HG03457 (cell line): ENCODE measurements at regions not wholly inside any gene's neighbourhood (a gene's known extent, or its start where the extent isn't known, plus 50 kb on each side); places are given as distances from the start of the nearest gene placed in this dataset.
"Not testable (repeated sequence)": the region's sequence is repeated elsewhere in the genome, so short reads cannot be mapped to it uniquely, and the experiment has no call there.

Source experiments
- ATAC-seq: cut with Tn5 transposase; IDR thresholded peaks from one replicate; pipeline ENCODE4 v1.9.1; 2021; ENCODE audit warnings: moderate number of reproducible peaks; ENCODE audit not compliant: unreplicated experiment

GRCh38 chr11:39462506-39462905, 1996.9 kb downstream of the LRRC4C start:
- ATAC-seq: no peak

- no peak for ATAC-seq
Measured at GRCh38 chr11:39461066-39461465, 1998.4 kb downstream of the LRRC4C start.

GRCh38 chr11:39459606-39460005, 1999.8 kb downstream of the LRRC4C start:
- ATAC-seq: no peak

- no peak for ATAC-seq
Measured at GRCh38 chr11:39458481-39458880, 2001.0 kb downstream of the LRRC4C start.

DNA sequence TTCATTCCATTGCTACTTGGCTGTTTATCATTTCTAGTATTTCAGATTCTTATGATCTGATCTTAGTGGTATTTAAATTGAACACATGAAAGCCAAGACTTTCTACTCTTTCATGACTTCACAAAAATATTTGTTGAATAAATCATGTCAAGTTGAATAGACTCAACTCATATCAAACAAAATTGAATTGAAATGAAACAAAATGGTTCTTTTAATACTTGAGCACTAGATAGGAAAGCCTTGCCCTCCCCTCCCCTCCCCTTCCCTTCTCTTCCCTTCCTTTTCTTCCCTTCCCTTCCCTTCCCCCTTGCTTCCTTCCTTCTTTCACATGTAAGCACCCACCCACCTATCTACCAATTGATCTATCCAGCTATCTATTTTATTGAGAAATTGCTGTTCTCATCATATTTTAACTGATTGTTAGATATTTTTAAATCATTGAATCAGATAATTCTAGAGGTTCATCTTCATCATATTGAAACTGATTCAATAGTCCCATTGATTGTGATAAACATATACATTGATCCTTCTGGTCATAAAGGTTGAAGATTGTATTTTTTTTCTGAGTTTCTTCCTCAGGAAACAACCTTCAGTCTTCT, 2015.9 kb downstream of the LRRC4C start:
- ATAC-seq: no peak

- no peak for ATAC-seq
Measured at GRCh38 chr11:39442177-39442576, 2017.3 kb downstream of the LRRC4C start.

GRCh38 chr11:39435641-39436040, 2023.8 kb downstream of the LRRC4C start:
- no peak for ATAC-seq

GRCh38 chr11:39434466-39434865, 2025.0 kb downstream of the LRRC4C start:
- no peak for ATAC-seq

DNA sequence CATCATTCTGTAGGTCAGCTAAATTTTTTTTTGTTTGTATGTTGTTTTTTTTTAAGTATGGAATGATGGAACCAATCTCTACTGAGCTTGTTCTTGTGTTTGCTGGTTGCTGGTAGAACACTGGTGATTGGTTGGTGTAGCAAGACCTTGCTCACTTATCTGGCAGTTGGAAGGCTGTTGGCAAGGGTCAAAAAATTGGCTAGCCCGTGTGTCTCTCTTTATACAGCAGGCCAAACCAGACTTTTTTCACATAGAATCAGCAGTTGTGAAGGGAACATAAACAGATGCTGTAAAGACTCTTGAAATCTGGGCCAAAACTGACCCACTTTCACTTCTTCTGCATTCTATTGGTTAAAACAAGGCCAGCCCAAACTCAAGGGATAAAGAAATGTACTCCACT, 2026.5 kb downstream of the LRRC4C start:
- no peak for ATAC-seq

GRCh38 chr11:39425226-39425625, 2034.2 kb downstream of the LRRC4C start:
- no peak for ATAC-seq

DNA sequence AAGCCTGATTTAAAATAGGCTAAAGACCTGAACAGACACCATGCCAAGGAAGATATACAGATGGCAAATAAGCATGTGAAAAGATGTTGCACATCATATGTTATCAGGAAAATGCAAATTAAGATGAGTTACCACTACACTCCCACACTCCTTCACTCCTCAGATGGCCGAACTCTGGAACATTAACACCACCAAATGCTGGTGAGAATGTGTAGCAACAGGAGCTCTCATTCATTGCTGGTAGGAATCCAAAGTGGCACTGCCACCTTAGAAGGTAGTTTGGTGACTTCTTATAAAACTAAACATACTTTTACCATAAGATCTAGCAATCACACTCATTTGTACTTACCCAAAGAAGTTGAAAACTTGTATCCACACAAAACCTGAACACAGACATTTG, 2047.3 kb downstream of the LRRC4C start:
- ATAC-seq: no peak

GRCh38 chr11:39385911-39386310, 2073.5 kb downstream of the LRRC4C start:
- no peak for ATAC-seq

GRCh38 chr11:39374963-39375698, 2084.3 kb downstream of the LRRC4C start:
- no peak for ATAC-seq

DNA sequence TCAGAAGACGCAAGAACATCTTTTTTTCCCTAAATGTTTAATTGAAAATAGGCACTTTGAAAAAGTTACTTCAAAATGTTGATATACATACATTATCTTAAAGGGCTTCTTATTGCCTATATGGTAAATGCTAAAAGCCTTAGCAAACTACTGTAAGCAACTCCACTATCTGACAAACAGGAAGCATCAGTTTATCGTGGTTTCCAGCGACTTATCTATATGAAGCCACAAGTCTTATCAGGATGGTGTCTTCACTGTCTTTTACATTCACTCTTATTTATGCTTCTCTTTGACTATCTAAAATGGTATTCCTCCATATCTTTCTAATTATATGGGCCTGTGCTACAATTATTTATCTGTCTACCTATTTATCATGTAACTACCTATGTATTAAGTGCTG, 2091.9 kb downstream of the LRRC4C start:
- ATAC-seq: no peak

DNA sequence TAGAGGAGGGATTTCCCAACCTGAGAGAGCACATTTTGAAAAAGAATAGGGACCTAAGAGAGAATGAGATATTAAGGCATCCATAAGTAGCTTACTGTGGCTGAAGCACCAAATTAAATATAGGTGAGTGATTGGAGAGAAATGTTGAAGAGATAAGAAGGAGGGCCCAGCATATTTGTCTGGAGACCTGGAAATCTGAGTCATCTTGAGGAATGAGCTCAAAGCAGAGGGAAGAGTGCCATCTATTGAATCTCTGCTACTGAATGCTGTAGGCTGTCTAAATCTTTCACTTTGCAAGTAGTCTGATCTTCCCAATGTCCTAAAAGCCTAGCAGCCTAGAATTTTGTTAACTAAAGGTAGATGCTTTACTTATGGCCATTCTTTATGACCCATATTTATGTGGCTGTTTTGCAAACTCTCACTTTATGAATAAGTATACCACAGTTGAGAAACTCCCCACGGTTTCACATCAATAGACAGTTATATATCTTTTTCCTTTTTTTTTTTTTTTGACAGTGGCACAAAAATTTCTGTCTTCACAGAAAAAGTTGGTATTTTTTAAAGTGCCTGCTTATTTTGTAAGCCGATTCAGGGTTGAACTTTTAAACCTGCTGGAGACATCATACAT, 2093.5 kb downstream of the LRRC4C start:
- ATAC-seq: no peak

DNA sequence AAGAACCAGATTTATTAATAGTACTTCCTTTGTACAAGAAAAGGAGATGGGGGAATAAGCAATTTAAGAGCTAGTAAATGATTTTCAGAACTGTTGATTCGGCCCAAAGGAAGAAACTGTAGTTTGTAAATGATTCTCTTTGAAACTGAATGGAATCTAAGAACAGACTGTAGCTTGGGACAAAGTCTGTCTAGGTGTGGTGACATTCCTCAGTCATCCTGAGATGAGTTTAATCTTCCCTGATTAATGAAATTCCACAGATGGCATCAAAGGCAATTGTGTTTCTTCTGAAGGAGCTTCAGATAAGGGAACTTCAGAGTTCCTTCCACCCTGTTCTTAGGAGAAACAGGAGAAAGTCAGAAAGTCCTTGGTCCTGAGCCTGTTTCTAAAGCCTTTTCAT, 2095.9 kb downstream of the LRRC4C start:
- no peak for ATAC-seq

- ATAC-seq: no peak
Measured at GRCh38 chr11:39361557-39361956, 2097.9 kb downstream of the LRRC4C start.

GRCh38 chr11:39345834-39346442, 2113.5 kb downstream of the LRRC4C start:
- no peak for ATAC-seq

GRCh38 chr11:39341461-39341860, 2118.0 kb downstream of the LRRC4C start:
- no peak for ATAC-seq

GRCh38 chr11:39333006-39333405, 2126.4 kb downstream of the LRRC4C start:
- not testable (repeated sequence) for ATAC-seq

DNA sequence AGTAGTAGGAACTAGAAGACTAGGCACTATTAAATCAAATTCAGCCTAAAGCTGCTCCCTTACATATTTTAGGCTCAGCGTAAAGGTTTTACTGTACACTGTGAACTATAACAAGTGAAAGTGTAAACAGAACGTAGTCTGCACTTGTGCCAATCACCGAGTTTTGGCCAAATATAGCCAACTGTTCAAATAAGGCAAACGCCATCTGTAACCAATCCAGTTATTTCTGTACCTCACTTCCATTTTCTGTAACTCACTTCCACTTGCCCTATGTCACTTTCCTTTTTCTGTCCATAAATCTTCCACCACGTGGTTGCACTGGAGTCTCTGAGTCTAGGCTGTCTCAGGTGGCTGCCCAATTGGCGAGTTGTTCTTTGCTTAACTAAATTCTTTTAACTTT, 2132.2 kb downstream of the LRRC4C start:
- no peak for ATAC-seq

GRCh38 chr11:39311888-39312287, 2147.6 kb downstream of the LRRC4C start:
- not testable (repeated sequence) for ATAC-seq
